K562 (cell line): ENCODE measurements at regions not wholly inside any gene's neighbourhood (a gene's known extent, or its start where the extent isn't known, plus 50 kb on each side); places are given as distances from the start of the nearest gene placed in this dataset.

ENCODE experiments used
- ATAC-seq: fragments of 200-7000 bp; cut with Tn5 transposase; 3 replicates; pipeline ENCODE4 v1.9.1; 2020; ENCODE audit warnings: moderate library complexity
- BruUV-seq: library from RNA; stranded (reverse); fragments of 400-500 nt; replicated peaks from 2 replicates; lab custom pipeline; 2021; lab: Mats Ljungman, UMichigan
- CTCF ChIA-PET: fragments of 300-600 bp; formaldehyde crosslinking; extraction: SDS; loops from one replicate; lab custom pipeline; 2021; ENCODE audit warnings: low intra/inter-chr PET ratio; lab: Yijun Ruan, JAX
- POLR2A ChIA-PET: fragments of 300-600, 350-650 bp; sonication (Branson Sonifier 250); formaldehyde crosslinking; extraction: SDS; loops from one replicate; lab custom pipeline; 2021; ENCODE audit warnings: antibody characterized with exemption, inconsistent platforms; lab: Yijun Ruan, JAX
- DNase-seq, 4 experiments: peaks; one replicate each; pipeline versions ENCODE4 v3.0.0 to v3.0.0-alpha.2; 2011 to 2018; ENCODE audit warnings: low spot score in 3 of 4, mixed read lengths in 3 of 4; ENCODE audit errors: extremely low read depth in 1 of 4
- FAIRE-seq: peaks from 2 replicates; lab custom pipeline; 2011; peaks lifted over from hg19 to GRCh38; lab: Jason Lieb, UNC
- H2AFZ ChIP-seq: 2 replicates; pipeline ENCODE4 v1.6.0; 2011; ENCODE audit warnings: low read depth, low read length, control low read depth, inconsistent platforms
- H3K27ac ChIP-seq: fragments of 200-600 bp; 3 replicates; pipeline ENCODE4 v1.8.0; 2011; ENCODE audit warnings: low read depth, mild to moderate bottlenecking, control low read depth, inconsistent platforms, low read length, moderate library complexity, mixed read lengths; ENCODE audit errors: extremely low read depth
- H3K27me3 ChIP-seq, 2 experiments: fragments of 300-600 bp in 1 of 2; 2 replicates in 1 of 2; 3 replicates in 1 of 2; pipeline versions ENCODE4 v1.6.0 to v1.8.0; 2011; ENCODE audit warnings: inconsistent platforms in 2 of 2, low read length in 2 of 2, mild to moderate bottlenecking in 1 of 2, mixed read lengths in 1 of 2, moderate library complexity in 1 of 2; ENCODE audit not compliant: control insufficient read depth in 2 of 2, insufficient read depth in 2 of 2
- H3K36me3 ChIP-seq: fragments of 300-600 bp; 3 replicates; pipeline ENCODE4 v1.8.0; 2011; ENCODE audit warnings: mild to moderate bottlenecking, low read length, inconsistent platforms; ENCODE audit not compliant: control insufficient read depth, insufficient read depth
- H3K4me1 ChIP-seq, 2 experiments: fragments of 200-600 bp in 1 of 2; replicated peaks in 1 of 2; 2 replicates in 1 of 2; 3 replicates in 1 of 2; pipeline versions ENCODE4 v1.5.1 to v1.8.0; 2011; ENCODE audit warnings: inconsistent platforms in 2 of 2, low read length in 2 of 2, mild to moderate bottlenecking in 1 of 2, mixed read lengths in 1 of 2, moderate library complexity in 1 of 2; ENCODE audit not compliant: control insufficient read depth in 2 of 2, insufficient read depth in 2 of 2
- H3K4me2 ChIP-seq: 2 replicates; pipeline ENCODE4 v1.6.1; 2011; ENCODE audit warnings: low read length, control low read depth, inconsistent platforms, mixed read lengths; ENCODE audit not compliant: insufficient read depth
- H3K4me3 ChIP-seq: fragments of 200-600 bp; sonication (generic), shearing (Covaris generic); 2 replicates; pipeline ENCODE4 v1.5.1; 2016; ENCODE audit warnings: control low read depth, inconsistent platforms
- H3K79me2 ChIP-seq: fragments of 200-600 bp; 3 replicates; pipeline ENCODE4 v1.8.0; 2011; ENCODE audit warnings: low read length, inconsistent platforms; ENCODE audit not compliant: control insufficient read depth, insufficient read depth
- H3K9ac ChIP-seq, 2 experiments: 2 replicates each; pipeline versions ENCODE4 v1.6.0 to v1.6.1; 2011; ENCODE audit warnings: low read depth in 2 of 2, low read length in 2 of 2, control low read depth in 1 of 2, inconsistent platforms in 1 of 2, mild to moderate bottlenecking in 1 of 2, mixed read lengths in 1 of 2; ENCODE audit not compliant: insufficient read depth in 1 of 2
- H3K9me1 ChIP-seq: one replicate; pipeline ENCODE4 v1.6.0; 2011; ENCODE audit warnings: inconsistent platforms, mild to moderate bottlenecking, low read length, moderate library complexity; ENCODE audit not compliant: control insufficient read depth, insufficient read depth
- H3K9me3 ChIP-seq: replicated peaks from 2 replicates; pipeline ENCODE4 v1.5.1; 2011; ENCODE audit warnings: low read depth, low read length, inconsistent platforms; ENCODE audit not compliant: control insufficient read depth, insufficient read depth
- H4K20me1 ChIP-seq: replicated peaks from 2 replicates; pipeline ENCODE4 v1.6.1; 2011; ENCODE audit warnings: low read length, inconsistent platforms, mixed read lengths; ENCODE audit not compliant: control insufficient read depth, insufficient read depth
- RFX1 ChIP-seq: fragments of 450-650 bp; IDR thresholded peaks from 2 replicates; pipeline ENCODE4 v1.6.1; 2016; ENCODE audit warnings: mild to moderate bottlenecking, moderate library complexity
- SMAD2 ChIP-seq: fragments of 150-350 bp; IDR thresholded peaks from 2 replicates; pipeline ENCODE4 v1.6.1; 2014; ENCODE audit warnings: low read depth, mild to moderate bottlenecking, low read length
- YBX1 ChIP-seq: fragments of 450-650 bp; IDR thresholded peaks from 2 replicates; pipeline ENCODE4 v1.7.1; 2016; ENCODE audit warnings: mild to moderate bottlenecking
- WGBS: fragments of 100-300 bp; shearing (Covaris generic); methylation state at CpG from one replicate; pipeline ENCODE4 v1.1.6; 2016; ENCODE audit warnings: low coverage, mixed read lengths; ENCODE audit not compliant: insufficient coverage; ENCODE audit errors: missing lambda C conversion rate; 5-methylcytosine and 5-hydroxymethylcytosine counted together
- in situ Hi-C: fragments of 300-500 bp; cut with MboI; formaldehyde crosslinking; loops from 4 replicates; pipeline ENCODE4 v1.15.0; 2018; ENCODE audit warnings: inconsistent platforms, mixed read lengths
- intact Hi-C: fragments of 100-400 bp; cut with micrococcal nuclease; formaldehyde crosslinking; loops from 2 replicates; pipeline ENCODE4 v1.14.2; 2022
- TF ChIP-seq, protein P1 (sequence below): sonication (generic); formaldehyde crosslinking; IDR thresholded peaks from 2 replicates; pipeline ENCODE4 v1.8.1; 2023; ENCODE audit warnings: mild to moderate bottlenecking, missing genetic modification reagents
- TF ChIP-seq, protein P2 (sequence below): fragments of 450-650 bp; IDR thresholded peaks from 2 replicates; pipeline ENCODE4 v1.6.1; 2017; ENCODE audit warnings: antibody characterized with exemption, mild to moderate bottlenecking

DNA sequence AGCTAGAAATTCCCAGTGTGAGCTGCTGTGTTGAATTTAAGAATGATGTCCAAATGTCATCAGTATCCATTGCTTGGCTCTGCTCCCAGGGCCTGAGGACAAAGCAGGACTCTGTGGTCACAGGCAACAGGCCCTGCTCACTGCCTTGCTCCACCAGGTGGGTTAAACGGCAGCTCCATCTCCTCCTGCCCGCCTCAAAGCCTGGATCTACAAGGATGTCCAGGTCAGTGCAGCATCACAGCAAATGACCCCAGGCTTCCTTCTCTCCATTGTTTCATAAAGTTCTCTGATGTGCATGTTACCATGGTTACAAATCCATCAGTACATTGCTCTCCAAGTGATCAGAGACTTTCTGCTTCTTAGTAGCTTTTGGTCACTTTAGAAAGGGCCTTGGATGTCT is 322.0 kb upstream of the ZNF32 start:
- 2% methylated on average over 2 of the region's 2 CpGs for WGBS
- Histone ChIP-seq H3K27ac (no peak overlapping the region), H3K4me2 (no peak overlapping the region), H3K9me1 (no peaks in the 10 kb centered on the region), H3K27me3 (peaks cover 2 to 28% of the 10 kb centered on the region in 2 experiments; a peak in 3 of 5 replicates), H3K4me3 (no peak overlapping the region), H3K36me3 (no peaks in the 10 kb centered on the region), H4K20me1 (no peaks in the 10 kb centered on the region; the same call in 1 of the 2 replicates), H3K9me3 (no peaks in the 10 kb centered on the region), H3K4me1 (no peaks in the 10 kb centered on the region), H3K9ac (no peak overlapping the region), H2AFZ (no peak overlapping the region), H3K79me2 (no peaks in the 10 kb centered on the region)
- in situ Hi-C loops (no loop called here), intact Hi-C loops (no loop called here)
- ChIA-PET POLR2A (interaction anchor here (0.6 kb wide), 1 partner anchor 790 kb away, joined by 3 read pairs; no protein-coding TSS in a partner anchor), CTCF (no interaction called here)
- no peak for ATAC-seq
- TF ChIP-seq, protein P1, sequence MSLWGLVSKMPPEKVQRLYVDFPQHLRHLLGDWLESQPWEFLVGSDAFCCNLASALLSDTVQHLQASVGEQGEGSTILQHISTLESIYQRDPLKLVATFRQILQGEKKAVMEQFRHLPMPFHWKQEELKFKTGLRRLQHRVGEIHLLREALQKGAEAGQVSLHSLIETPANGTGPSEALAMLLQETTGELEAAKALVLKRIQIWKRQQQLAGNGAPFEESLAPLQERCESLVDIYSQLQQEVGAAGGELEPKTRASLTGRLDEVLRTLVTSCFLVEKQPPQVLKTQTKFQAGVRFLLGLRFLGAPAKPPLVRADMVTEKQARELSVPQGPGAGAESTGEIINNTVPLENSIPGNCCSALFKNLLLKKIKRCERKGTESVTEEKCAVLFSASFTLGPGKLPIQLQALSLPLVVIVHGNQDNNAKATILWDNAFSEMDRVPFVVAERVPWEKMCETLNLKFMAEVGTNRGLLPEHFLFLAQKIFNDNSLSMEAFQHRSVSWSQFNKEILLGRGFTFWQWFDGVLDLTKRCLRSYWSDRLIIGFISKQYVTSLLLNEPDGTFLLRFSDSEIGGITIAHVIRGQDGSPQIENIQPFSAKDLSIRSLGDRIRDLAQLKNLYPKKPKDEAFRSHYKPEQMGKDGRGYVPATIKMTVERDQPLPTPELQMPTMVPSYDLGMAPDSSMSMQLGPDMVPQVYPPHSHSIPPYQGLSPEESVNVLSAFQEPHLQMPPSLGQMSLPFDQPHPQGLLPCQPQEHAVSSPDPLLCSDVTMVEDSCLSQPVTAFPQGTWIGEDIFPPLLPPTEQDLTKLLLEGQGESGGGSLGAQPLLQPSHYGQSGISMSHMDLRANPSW (CRISPR knock-in tag), result no peak
- TF ChIP-seq SMAD2 (no peak), RFX1 (peak; percentile 72), YBX1 (no peak)
- TF ChIP-seq, protein P2, sequence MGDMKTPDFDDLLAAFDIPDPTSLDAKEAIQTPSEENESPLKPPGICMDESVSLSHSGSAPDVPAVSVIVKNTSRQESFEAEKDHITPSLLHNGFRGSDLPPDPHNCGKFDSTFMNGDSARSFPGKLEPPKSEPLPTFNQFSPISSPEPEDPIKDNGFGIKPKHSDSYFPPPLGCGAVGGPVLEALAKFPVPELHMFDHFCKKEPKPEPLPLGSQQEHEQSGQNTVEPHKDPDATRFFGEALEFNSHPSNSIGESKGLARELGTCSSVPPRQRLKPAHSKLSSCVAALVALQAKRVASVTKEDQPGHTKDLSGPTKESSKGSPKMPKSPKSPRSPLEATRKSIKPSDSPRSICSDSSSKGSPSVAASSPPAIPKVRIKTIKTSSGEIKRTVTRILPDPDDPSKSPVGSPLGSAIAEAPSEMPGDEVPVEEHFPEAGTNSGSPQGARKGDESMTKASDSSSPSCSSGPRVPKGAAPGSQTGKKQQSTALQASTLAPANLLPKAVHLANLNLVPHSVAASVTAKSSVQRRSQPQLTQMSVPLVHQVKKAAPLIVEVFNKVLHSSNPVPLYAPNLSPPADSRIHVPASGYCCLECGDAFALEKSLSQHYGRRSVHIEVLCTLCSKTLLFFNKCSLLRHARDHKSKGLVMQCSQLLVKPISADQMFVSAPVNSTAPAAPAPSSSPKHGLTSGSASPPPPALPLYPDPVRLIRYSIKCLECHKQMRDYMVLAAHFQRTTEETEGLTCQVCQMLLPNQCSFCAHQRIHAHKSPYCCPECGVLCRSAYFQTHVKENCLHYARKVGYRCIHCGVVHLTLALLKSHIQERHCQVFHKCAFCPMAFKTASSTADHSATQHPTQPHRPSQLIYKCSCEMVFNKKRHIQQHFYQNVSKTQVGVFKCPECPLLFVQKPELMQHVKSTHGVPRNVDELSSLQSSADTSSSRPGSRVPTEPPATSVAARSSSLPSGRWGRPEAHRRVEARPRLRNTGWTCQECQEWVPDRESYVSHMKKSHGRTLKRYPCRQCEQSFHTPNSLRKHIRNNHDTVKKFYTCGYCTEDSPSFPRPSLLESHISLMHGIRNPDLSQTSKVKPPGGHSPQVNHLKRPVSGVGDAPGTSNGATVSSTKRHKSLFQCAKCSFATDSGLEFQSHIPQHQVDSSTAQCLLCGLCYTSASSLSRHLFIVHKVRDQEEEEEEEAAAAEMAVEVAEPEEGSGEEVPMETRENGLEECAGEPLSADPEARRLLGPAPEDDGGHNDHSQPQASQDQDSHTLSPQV, result no peak
- no peak for FAIRE-seq
- no TSS peak for BruUV-seq
- no peak for DNase-seq
